OCI-M1 (cell line): ENCODE measurements at regions not wholly inside any gene's neighbourhood (a gene's known extent, or its start where the extent isn't known, plus 50 kb on each side); places are given as distances from the start of the nearest gene placed in this dataset.

Experiments used
- DNase-seq: peaks from one replicate; lab custom pipeline; 2025; lab: John Stamatoyannopoulos, UW

DNA sequence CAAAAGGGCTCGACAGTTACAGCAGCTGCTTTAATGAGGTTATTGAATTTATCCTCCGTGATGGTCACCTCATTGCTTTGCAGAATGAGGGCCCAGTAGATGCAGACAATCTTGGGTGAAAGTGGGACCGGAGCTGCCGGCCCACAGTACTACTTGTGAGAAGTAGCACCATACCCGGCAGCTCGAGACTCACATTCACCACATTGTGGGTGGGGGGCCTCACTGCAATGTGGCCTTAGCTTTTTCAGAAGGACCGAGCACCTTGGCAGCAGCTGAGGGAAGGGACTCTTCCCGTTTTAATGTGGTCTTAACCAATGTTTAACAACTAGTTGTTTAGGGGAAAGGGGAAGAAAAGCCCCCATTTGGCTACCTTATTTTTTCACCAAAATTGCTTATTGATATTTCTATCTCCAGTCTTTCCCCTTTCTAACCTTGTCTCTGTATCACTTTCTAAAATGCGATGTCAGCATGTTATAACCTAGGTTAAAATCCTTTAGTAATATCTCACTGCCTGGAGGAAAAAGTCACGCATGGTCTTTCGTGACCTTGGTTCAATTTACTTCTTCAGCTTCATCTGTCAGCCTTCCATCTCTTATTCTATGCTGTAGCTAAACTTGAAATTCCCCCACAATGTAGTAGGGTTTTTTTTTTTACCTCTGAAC, 87.4 kb upstream of the PHYHIPL start:
- DNase-seq, result no peak

DNA sequence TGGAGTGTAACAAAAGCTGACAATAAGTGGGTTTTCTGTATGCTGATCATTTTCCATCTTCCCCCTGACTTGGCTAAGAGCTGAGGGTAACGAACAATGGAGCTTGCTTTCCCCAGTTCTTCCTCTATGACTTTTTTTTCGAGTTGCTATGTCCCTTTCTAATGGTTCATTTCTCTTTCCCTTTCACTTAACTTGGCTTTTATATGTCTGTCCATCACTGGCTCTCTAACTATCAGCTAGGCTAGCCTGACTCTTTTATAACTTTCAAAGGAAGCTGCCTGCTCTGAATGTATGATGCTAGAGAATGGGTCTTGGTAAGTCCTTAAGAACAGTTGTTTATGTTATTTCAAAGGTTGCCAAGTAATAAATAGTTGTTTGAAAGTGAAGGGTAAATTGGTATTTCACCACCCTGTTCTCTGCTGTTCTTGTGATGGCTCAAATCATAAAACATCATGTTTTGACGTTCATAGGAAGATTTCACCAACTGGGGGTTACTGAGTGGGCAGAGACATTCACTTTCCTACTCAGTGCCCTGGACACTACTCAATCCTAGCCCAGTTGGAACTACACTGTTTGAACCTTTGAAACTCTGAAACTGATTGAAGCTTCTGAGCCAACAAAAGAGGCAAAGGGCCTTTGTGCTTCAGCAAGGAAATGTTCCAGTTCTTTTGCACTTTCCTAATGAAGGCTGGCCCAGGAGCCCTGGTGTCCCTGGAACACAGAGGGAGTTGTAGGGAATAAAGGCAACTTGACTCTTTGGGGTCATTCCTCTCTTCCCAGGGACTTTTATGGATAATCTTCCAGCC, 85.4 kb upstream of the PHYHIPL start:
- no peak for DNase-seq

DNA sequence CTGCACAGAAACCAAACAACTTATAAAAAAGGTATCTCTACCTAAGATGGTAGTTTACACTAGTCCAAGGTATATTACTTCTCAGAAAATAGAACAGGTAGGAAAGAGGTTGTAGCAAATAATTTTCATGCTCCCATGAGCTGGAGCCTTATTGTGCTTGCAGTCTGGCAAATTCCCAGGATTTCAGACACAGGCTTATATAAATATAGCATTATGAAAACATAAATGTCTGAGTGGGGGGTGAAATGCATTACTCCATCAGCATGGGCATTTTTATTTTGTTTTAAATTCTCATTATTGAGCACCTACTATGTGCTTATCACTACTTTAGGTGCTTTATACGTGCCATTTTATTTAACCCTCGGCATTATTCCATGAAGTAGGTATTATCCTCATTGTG, 83.0 kb upstream of the PHYHIPL start:
- no peak for DNase-seq

DNA sequence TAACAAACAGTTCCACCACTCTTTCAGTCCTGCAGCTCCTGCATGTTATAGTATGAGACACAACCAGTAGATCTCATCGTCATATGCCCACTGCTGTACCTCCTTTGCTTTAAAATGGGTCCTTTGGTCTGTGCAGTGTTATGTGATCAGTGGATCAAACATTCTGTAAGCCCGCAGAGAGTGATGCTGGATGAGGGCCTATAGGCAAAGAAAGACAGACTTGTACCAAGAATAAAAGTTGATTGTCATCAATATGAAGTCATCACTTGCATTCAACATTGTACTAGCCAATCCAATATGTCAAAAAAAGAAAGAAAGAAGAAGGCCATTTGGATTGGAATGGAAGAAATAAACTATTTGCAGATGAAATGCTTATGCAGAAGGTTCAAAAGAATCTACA, 79.8 kb upstream of the PHYHIPL start:
- DNase-seq, result no peak

GRCh38 chr10:59098387-59098786, 78.1 kb upstream of the PHYHIPL start:
- no peak for DNase-seq

- DNase-seq, result no peak
These were observed 77.5 kb upstream of the PHYHIPL start for GRCh38 chr10:59098831-59099452.

DNA sequence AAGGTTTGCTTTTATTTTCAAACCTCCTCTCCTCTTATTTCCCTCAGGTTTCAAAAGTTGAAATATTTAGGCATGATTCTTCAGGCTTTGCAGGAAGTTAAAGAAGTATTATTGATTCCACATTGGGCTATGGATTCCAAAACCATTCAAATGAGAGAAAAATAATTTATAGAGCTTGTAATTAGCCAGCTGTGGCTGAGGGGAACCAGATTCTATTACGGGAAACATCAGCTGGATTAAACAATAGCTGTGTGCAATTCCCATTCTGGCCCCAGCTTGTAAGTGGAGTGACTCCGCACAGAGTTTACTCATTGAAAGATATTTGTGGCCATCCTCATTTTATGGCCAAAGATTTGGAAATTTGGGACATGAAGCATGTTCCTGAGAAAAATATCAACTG, 77.0 kb upstream of the PHYHIPL start:
- DNase-seq, result no peak

DNA sequence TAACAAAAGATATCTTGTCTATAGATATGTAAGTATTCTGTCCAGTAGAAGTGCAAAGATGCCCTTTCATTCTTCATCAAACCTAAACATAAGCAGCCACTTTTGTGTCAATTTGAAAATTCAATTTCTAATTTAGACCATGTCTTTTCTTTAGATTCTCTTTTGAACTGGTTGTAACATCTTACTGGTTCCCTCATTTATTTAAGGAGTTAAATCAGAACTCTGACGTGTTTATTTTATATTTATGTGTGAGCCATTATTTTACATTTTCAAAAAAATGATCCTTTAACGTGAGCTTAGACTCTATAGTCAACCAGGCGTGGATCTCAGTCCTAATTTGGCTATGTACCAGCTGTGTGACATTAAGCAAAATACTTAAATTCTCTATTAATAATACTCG, 74.0 kb upstream of the PHYHIPL start:
- no peak for DNase-seq

DNA sequence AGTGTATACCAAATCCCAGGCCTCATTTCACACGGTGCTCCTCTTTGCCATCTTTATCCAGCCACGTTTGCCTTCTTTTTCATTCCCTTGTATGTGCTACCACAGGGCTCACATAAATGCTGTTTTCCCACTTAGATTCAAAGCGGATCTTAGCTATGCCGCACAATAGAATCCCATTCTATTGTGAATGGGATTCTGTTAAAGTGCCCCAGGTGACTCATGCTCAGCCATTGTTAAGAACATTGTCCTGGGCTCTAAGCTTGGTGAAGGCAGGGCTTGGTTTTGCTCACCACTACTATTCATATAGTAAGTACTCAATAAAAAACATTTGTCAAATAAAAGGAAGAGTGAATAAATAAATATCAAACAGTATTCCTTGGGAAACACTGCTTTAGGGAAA, 72.3 kb upstream of the PHYHIPL start:
- DNase-seq, result no peak

DNA sequence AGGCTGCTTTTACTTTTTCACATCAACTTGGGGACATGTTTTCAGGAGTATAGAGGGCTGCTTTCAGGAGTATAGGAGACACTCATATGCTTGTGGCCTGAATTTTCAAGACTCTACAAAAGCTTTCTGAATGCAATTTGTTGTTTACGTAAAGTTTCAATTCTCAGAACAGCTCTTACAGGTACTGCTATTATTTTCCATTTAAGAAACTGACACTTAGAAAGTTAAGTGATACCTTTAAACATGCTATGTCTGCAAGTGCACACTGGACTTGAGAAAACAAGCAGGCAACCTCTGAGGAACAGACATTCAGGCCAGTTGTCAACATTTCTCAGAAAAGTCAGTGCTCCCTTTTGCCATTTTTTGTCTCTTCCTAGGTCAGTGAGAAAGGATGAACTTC, 70.0 kb upstream of the PHYHIPL start:
- DNase-seq, result no peak

GRCh38 chr10:59107147-59107546, 69.3 kb upstream of the PHYHIPL start:
- no peak for DNase-seq

GRCh38 chr10:59108296-59108870, 68.1 kb upstream of the PHYHIPL start:
- no peak for DNase-seq

DNA sequence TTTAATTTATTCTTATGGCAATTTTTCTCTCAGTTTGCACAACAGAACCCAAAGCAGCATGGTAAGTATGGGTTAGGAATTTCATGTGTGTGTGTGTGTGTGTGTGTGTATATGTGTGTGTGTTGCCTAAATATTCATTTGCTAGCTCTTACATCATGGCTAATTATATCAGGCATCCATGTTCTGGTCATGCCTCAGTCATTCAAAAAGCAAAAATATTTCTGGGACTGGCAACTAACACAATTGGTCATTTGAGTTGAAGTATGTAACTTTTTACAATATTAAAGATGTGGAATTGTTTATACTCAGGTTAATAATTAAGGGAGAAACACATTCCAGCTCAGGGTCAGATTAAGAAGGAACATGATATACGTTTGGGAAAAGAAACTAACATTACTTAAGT, 67.6 kb upstream of the PHYHIPL start:
- DNase-seq, result no peak

DNA sequence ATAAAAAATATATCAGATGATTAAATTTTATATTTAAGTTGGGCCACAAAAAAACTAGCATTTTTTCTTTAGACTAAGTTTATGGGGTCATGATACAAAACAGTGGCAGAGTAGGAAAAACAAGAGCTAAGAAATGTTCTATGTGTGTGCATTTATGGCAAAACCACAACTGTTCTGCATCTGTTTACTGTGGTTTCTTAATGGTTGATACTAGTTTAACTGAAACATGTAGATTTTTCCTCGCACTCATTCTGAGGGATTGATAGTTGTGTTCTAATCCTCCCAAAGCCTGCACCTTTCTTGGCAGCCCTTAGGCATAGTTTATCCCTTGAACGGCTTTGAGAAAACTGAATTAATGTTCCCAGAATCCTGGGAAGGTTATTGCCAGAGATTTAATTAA, 66.6 kb upstream of the PHYHIPL start:
- no peak for DNase-seq

GRCh38 chr10:59124187-59124586, 52.3 kb upstream of the PHYHIPL start:
- DNase-seq, result no peak

- DNase-seq, result no peak
These were observed 50.8 kb upstream of the PHYHIPL start for GRCh38 chr10:59125666-59126065.

DNA sequence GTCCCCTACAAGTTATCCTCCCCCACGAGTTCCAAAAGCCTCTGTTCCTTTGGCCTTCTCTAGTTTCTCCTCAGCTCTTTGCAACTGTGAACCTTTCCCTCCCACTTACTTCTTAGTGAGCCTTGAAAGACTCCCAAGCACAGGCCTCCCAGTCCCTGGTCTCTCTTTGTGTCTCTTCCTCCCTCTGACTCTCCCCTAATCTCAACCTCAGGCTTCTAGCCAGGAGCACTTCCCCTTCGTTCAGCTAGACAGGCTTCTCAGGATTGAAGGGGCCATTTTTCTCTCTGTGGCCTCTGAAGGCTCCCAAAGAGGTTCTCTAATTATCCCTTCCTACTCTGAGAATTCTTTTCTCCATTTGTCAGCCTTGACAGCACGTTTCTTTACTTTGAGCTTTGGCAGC, 50.2 kb upstream of the PHYHIPL start:
- peak; percentile 28 for DNase-seq
